Activated naive CD4-positive, alpha-beta T cell treated with anti-CD3 and anti-CD28 coated beads, Interleukin-2, amount 50 U/mL, for 16 hours (primary cell): ENCODE measurements at regions not wholly inside any gene's neighbourhood (a gene's known extent, or its start where the extent isn't known, plus 50 kb on each side); places are given as distances from the start of the nearest gene placed in this dataset.
A peak's percentile ranks its signal among the peaks of the same experiment; 100 is the strongest.

Source experiments
- DNase-seq: peaks from one replicate; pipeline ENCODE4 v3.0.0-alpha.2; 2020

DNA sequence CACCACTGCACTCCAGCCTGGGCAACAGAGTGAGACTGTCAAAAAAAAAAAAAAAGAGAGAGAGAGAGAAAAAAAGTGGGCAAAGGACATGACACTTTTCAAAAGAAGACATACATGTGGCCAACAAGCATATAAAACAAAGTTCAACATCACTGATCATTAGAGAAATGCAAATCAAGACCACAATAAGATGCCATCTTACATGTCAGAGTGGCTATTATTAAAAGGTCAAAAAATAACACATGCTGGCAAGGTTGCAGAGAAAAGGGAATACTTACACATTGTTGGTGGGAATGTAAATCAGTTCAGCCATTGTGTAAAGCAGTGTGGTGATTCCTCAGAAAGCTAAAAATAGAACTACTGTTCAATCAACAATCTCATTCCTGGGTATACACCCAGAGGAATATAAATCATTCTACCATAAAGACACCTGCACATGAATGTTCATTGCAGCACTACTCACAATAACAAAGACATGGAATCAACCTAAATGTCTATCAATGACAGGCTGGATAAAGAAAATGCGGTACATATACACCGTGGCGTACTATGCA, 94.9 kb upstream of the TRIM2 start:
- no peak for DNase-seq

DNA sequence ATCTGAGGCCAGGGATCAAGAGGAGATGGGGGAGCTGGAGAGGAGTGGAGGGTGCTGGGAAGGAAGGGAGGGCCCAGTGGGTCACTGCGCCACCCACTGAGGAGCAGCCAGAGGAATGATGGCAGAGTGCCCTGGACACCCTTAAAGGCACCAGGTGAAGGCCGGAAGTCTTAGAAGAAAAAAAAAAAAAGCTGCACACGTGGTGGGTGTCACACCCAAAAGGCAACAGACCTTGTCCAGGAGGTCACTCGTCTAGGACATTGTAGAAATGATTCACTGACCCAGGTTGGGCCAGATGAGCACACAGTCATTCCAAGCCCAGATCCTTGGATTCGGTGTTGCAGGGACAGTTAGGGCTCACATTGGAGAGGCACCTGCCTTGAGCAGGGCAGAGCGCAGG, 93.5 kb upstream of the TRIM2 start:
- no peak for DNase-seq

DNA sequence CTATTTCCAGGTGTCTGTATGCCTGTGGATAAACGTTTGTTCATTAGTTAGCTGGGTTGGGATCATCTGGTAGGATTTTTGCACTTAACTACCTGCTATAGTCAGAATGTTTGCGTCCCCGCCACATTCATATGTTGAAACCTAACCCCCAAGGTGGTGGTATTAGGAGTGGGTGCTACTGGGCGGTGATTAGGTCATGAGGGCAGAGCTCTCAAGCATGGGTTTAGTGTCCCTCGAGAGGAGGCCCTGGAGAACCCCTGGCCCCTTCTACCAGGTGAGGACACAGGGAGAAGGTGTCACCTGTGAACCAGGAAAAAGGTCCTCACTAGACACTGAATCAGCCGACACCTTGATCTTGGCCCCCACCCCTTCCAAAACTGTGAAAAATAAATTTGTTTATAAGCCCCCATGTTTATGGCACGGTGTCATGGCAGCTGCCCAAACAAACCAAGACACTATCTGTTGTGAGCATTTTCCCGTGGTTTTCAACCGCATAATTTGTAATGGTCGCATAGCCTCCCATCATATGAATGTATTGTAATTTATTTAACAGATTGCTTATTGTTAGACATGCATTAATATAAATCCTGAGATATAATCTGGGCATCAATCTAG, 92.7 kb upstream of the TRIM2 start:
- DNase-seq: no peak

DNA sequence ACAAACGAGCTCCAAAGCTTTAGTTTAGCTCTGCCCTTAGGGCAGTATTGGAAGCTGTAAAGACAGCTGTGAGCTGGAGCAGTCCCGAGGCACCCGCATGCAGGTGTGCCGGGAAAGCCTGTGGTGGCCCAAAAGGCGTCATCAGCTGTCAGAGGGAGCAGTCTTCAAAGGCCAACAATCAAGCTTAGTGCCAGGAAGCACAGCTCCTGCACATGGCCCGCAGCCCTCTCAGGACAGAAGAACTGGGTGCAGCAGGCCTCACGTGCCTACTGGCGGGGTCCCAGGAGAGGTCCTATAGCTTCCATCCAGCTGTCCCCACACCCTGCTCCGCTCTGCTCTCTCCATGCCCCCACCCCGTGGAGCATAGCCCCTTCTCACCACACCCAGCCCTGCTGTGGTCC, 92.2 kb upstream of the TRIM2 start:
- peak; percentile 41 for DNase-seq

DNA sequence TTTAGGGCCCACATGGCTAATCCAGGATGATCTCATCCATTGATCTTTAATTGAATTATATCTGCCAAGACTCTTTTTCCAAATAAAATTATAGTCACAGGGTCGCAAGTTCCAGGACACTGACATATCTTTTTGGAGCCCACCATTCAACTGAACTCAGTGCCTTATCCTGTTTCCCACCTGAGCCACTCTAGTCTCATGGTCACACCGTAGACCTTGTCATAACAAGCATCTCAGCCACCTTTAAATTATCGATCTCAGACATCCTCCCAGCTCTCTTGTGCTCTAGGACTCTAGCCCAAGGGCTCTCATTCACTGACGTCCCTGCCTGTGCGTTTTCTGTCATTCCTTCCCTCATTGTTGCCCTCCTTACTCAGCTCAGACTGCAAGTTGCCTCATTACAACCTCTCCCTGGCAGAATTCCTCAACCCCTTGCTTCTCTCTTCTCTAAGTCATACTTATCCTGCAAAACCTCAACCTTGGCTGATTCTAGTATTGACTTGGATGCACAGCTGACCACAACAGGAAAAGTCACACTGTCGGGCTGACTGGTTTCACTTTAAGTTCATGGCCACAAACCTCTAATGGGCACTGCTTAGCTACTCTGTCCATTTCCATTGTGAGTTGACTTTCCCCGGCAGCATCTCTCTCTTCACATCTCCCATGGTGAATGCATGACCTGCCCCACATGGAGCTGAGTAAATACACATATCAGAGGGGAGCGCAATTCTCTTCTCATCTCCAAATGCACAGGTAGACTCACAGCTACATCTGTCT, 91.0 kb upstream of the TRIM2 start:
- no peak for DNase-seq

DNA sequence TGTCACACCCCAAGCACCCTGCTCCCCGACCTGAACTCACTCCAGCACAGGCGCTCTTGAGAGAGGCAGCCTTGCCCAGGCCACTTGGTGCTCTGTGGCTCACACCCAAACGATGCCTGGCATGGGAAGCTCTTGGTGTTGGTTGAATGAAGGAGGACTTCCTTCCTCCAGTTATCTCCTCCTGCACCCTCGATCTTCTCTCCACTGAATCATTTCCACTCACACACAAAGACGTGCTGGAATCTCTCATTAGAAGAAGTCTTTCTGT, 90.5 kb upstream of the TRIM2 start:
- DNase-seq: no peak

DNA sequence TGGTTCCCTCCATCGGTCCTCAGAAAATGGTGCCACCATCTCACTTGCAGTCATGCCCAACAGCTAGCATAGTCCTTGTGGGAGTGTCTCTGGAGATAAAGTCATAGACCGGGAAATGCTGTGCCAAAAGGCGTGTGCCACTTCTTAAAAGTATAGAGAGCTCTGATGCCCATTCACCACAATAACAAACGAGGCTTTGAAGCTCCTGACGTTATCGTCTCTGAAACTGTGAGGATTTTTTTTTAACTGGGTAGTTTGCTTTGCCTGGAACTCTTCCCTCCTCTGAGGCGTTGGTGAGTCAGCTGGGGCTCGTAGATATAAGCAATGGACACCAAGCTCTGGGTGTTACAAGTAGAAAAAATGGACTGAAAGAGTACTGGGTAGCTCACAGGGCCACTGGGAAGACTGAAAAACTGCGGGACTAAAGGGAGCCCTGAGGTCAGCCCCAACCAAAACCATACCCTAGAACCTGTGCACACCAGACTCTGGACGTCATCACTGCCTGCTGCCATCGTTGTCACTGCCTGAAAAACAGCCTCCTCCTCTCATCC, 89.4 kb upstream of the TRIM2 start:
- DNase-seq: peak; percentile 60

DNA sequence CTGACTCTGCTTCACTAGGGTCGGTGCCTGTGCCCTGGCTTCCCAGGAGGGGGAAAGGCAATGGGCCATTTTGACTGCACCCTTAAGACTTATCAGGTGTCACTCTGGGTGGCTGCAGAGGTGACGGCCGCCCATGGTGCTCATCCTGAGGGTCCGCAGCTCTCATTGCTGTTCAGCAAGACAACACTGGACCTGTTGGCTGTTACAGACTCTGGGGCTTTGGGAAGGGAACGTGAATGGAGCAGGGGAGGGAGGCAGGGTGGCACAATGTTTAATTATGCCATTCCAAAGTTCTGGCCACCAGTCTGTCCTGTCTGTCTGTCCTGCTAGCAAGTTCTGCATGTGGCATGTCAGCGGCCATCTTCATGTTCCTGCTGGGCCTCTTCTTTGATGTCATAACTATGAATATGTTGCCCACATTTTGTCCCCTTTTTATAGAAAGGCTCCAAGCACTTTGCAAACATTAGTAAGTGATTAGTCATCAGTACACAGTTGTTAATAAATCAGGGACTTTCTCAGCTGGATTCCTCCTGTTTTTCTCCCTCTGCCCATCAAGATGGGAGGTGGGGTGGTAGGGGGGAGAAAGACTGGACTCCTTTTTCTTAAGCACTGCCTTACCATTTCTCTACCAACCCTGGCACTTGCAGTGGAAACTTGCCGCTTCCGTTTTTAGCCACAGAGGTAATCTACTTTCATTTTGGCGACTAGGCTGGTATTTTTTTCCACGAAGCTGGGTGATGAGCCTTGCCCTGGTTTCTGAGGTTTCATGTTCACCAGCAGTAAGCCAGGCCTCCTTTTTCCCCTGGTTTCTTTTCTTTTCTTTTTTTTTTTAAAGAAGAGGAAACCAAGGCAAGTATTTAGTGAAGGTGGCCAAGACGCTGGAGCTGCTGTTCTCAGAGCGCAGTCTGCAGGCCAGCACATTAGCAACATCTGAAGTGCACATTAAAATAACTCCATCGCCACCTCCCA, 88.6 kb upstream of the TRIM2 start:
- DNase-seq: peak; percentile 70

DNA sequence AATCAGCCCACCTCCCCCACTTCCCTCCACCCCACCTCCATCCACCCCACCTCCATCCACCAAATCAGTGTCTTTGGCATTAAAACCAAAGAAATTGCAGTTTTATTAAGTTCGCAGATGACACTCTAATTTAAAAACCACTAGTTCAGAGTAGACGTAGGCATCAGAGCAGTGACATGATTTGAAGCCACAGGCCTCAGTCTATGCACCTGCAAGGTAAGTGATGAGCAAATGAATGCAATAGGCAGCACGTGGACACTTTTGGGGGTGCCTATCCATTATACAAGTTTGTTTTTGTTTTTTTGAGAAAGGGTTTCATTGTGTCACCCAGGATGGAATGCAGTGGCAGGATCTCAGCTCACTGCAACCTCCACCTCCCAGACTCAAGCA, 88.0 kb upstream of the TRIM2 start:
- no peak for DNase-seq

DNA sequence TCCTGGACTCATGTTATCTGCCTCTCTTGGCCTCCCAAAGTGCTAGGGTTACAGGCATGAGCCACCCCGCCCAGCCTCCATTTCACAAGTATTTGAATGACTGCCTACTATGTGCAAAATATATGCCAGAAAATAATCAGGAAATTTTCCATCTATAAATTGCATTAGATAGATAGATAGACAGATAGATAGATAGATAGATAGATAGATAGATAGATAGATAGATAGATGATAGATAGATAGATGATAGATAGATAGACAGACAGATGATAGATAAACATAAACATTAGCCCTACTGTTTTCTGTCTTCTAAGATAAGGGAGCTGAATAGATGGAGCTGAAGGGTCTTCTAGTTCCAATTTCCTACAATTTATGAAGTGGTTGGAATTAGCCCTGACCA, 87.4 kb upstream of the TRIM2 start:
- DNase-seq: no peak

DNA sequence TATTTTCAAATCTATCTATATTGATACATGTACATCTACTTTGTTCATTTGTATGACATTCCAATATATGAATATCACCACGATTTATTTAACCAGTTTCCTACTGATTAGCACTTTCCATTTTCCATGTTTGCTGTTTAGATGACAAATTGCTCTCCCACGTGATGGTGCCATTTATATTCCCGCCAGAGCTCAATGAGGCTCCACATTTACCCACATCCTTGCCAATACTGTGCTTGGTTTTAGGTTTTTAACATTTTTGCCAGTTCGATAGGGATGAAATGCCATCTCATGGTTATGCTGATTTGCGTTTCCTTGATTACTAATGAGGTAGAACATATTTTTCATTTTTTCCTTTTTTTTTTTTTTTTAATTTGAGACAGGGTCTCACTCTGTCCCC, 86.7 kb upstream of the TRIM2 start:
- DNase-seq: no peak

DNA sequence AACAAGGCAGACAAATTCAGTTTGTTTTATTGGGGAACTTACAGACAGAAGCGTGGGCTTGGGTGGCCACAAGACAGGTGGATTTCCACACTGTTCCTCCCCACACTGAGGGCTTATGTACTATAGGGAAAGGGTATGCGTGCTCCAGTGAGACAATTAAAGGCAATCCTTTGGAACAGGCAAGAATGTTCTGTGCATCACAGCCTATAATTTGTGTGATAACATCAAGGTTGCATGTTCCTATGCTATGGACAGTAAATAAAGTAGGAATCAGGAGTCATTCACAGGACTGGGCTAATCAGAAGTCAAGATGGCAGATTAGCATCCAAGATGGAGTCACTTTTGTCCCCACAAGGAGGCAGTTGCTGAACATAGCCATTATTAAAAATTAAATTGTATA, 84.6 kb upstream of the TRIM2 start:
- no peak for DNase-seq

DNA sequence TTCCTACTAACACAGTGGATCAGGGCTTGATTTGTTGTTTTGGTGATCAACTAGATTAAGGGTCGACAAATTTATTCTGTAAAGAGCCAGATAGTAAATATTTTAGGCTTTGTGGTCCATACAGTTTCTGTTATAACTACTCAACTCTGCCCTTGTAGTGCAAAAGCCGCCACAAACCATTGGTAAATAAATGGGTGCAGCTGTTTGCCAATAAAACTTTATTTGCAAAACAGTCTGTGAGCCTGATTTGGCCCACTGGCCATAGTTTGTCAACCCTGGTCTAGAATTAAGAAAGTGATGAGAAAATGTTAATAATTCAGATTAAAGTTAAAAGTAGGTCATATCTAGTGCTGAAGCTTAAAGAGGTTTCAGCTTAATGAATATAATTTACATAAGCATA, 84.0 kb upstream of the TRIM2 start:
- no peak for DNase-seq

DNA sequence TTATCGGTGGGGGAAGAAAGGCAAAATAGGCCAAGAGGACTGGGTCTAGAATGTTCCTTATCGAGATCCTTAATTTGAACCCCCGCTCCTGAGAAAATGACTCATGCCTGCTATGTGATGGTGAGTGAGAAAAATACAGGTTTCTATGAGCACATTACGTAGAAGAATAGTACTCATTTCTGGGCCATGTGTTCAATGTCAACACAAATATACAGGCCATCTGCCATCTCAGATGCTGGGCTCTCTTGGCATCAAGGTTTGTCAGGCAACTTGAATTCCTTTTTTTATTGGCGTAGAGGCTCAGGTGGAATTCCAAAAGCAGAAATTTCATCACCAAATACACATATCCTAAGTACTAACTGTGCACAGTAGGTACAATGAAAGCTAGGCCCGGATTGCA, 81.4 kb upstream of the TRIM2 start:
- DNase-seq: no peak

DNA sequence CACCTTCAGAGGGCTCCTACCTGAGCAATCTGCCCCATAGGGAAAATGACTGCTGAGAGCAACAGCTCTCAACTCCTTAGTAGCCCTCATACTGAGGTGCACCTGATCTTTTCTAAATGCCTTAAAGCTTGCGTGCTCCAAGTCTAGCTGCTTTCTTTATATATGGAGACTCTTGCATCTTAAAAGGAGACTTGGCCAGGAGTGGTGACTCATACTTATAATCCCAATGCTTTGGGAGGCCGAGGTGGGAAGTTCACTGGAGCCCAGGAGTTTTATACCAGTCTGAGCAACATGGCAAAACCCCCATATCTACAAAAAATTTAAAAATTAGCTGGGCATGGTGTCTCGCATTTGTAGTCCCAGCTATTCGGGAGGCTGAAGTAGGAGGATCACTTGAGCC, 78.1 kb upstream of the TRIM2 start:
- DNase-seq: no peak

DNA sequence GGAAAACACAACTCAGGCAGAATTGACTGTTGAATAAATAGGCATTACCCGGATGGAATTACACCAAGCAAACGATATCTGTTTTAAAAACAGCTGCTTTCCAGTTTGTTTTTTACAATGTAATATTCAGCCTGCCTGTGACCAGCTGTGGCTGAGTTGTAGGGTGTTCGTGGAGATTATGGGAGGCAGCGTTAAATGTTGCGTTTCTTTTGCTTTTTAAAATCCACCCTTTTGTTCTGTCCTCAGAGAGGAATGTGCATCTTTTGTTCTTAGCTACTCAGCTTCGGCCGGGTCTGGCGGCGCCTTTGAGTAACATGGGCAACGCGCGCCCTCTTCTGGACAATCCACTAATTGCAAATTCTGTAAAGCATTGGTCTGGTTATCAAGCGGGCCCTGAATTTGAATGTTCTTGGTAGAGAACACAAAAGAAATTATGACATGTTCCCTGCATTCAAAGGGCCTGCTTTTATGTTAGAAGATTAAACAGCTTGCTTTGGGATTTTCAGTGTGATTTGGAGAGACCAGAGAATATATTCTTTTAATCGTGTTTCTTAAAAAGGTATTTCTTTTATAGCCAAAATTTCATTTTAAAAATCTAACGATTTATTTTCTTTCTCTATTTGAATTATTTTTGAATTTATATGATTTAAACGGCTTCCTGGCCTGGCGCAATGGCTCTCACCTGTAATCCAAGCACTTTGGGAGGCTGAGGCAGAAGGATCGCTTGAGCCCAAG, 76.3 kb upstream of the TRIM2 start:
- peak; percentile 82 for DNase-seq

DNA sequence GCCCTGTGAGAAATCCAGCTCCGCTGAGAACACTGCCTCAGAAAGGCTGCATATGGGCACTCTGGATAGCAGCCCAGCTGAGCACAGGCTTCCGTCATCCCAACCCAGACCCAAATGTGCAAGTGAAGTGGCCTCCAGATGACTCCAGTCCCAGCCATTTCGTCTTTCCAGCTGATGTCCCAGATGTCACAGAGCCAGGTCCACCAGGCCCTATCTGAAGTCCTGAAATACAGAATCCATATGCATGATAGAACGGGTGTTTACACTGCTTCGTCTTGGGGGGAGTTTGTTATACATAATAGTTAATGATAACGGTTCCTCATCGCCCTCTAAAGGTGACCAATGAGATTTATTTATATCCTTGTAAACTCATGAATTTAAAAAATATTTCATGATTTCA, 72.6 kb upstream of the TRIM2 start:
- no peak for DNase-seq

DNA sequence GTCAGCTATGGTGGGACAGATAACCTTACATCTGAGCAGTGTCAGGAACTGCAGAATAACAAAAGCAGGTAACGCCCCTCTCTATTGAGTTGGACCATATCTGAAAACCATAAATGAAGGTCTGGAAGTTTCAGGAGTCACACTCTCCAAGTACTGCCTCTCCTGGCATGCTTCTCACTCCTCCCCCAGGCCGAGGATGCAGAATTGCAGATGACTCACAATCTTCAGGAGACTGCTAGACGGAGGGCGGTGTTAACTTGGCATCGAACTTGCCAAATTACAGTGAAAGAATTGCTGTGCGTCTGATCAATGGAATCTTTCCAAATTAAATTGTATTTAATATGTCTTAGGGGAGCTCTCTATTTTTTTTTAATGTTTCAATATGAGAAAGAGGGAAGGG, 67.1 kb upstream of the TRIM2 start:
- DNase-seq: no peak

DNA sequence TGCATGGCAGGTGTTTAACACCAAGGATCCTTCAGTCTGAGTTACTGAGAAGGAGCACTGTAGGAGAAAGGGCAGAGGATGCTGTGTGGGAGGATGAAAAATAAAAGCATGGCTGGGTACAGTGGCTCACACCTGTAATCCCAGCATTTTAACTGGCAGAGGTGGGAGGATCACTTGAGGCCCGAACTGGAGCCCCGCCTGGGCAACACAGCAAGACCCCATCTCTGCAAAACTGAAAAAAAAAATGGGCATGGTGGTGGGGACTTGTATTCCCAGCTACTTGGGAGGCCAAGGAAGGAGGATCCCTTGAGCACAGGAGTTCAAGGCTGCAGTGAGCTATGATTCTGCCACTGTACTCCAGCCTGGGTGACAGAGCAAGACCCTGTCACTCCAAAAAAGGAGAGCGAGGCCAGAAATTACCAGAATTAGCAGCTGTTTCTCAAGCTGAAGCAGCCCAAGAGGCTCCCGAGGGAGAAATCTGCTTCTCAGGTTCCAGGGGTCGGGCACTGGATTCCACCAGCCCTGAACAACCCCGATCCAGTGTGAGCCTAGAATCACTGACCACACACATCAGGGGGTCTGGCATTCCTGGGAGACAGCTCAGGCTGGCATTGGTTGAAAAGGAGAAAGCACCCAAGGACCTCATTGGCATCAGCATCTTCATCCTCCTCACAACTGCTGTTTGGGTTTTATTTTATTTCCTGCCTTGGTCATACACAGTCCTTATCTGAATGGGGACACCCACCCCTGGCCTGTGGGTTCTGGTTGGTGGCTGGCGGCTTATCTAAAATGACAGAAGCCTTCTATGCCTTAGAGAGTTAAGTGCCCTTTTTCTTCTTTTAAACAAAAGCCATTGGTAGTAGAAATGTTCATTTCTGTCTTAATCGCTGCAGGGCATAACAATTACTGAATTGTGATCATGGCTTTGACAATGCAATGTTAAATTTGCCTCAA, 66.3 kb upstream of the TRIM2 start:
- DNase-seq: no peak

DNA sequence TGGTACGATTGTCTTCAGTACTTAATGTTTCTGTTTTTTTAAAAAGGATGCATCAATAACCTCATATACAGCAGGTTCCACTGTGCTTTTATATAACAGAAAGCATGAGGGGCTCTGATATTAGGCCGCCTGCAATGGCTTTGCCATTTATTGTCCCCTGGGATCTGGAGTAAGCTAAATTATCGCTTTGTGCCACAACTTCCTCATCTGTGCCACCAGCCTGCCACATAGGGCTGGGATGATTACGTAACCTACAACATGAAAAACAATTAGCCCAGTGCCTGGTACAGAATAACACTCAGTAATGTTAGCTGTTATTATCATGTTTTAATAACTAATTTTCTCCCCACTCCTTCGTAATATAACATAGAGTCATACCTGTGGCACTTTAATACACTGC, 65.5 kb upstream of the TRIM2 start:
- no peak for DNase-seq

DNA sequence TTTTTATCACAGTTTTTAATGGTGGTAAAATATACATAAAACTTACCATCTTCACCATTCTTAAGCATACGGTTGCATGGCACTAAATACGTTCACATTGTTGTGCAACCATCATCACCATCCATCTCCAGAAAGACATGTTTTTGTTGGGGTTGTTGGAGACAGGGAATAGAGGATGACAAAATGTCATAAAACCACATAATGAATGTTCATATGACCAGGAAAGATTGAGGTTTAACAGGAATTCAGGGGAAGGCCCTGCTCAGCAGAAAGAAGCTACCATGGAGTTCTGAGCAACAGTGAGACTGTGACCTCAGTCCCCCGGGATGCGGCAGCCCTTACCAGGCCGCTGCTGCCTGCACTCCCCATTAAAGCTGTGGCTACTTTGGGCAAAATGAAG, 63.9 kb upstream of the TRIM2 start:
- no peak for DNase-seq

DNA sequence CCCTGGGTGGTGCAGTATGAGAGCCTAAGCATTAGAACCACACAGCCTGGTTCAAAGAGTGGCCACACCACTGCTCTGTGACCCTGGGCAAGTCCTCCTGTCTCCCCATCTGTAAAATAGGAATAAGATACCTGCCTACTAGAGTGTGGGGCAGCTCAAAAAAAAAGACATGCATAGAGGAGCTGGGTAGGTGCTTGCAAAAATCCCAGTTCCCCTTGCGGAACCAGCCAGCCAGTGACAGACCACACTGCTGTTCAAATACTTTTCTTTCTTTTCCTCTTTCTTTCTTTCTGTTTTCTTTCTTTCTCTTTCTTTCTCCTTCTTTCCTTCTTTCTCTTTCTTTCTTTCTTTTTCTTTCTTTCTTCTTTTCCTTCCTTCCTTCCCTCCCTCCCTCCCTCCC, 63.0 kb upstream of the TRIM2 start:
- no peak for DNase-seq
